SKM-1 treated with dmso at 0.1 percent for 144 hours (cell line): ENCODE measurements at regions not wholly inside any gene's neighbourhood (a gene's known extent, or its start where the extent isn't known, plus 50 kb on each side); places are given as distances from the start of the nearest gene placed in this dataset.

ENCODE experiments used
- DNase-seq: peaks from one replicate; lab custom pipeline; 2025; ENCODE audit not compliant: unreplicated experiment; lab: John Stamatoyannopoulos, UW

GRCh38 chr16:79543219-79543618 is 57.3 kb downstream of the MAF start:
- DNase-seq: no peak

GRCh38 chr16:79542237-79542774 is 58.2 kb downstream of the MAF start:
- no peak for DNase-seq

DNA sequence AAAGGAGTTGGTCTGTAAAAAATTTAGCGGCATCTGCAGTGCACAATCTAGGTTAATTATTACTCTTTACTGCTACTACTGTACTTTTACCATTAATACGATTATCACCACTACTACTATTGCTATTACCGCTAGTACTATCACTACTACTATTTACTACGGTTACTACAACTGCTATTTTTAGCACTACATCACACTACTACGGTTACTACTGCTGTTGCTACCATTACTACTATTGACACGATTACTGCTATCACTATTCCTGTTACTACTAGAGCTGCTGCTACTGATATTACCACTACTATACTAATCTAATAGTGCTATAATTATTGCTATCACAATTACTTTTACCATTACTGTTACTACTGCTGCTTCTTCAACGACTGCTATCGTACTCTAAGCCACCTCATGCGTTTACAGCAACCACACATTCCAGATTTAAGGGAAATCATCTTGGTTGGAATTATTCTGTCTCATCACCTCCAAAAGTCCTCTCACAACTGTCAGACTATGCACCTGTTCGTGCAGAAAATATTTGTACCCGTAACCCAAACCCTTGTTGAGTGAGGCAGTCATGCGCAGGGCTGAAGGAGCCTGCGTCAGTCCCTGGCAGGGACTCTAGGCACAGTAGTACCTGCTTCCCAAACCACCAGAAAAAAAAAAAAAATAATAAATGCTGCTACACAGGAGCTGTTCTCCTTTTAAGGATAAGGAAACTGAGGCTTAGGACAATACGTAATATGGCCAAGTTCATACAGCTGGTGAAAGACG is 59.5 kb downstream of the MAF start:
- DNase-seq: no peak

DNA sequence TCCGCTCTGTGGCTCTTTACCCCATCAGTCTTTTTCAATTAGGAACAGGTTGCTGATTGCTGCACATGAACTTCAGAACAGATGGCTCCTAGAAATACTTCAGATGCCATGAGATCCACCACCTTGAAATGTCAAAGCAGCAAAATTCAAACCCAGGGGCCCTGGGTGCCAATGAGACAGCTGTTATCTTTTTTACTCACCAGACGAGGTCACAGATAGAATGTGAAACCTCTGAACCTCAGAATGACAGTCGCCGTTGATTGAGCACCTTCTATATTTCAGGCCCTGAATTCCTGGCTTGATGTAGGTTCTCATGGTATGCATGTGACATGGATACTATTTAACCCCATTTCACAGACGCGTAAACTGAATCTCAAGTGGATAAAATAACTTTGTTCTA is 63.0 kb downstream of the MAF start:
- no peak for DNase-seq

DNA sequence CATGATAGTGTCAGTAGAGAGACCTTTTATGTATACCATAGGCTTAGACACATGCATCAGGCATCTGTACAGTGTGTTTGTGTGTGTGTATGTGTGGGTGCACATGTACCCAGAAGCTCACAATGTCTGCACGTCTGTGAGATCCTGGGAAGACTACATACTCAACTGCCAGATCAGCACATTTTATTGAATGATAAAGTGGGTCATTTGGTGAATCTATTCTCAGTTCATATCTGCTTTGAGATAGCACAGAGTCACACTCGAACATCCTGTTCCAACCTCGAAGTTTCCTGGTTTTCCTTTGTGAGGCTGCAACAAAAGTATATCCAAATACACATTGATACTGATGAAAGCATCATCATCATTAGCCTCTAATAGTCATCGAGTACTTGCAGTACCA is 63.6 kb downstream of the MAF start:
- DNase-seq: no peak

DNA sequence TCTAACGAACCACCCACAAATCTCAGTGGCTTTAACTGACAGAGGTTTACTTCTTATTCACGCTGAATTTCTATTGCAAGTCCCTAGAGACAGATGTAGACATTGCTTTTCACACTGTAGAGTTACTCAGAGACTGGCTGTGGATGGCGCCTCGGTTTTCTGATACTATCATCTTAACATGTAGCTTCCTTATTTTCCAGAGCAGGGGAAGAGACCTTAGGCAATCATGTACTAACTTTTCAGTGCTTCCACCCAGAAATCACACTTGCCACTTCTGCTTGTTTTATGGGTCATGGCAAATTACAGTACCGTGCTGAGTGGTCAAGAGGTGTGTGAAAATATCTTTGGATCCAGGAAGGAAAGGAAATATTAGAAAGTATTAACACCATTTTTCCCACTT is 65.4 kb downstream of the MAF start:
- peak; percentile 70 for DNase-seq

DNA sequence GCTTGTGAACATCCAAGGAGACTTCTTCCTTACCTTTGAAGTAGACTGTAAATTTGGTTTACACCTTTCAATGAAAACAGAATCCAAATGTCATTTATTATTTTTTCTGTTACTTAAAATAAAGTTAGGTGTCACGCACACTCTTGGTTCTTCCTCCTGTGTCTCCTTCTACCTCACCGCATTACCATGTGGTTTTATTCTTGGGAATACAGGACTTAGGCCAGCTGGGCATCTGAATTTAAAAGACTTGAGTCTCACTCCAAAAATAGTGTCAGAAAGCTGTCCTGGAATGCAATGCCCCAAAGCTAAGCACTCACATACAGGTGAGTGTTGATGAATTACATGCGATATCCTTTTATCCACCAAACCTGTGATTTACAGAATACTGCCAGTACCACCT is 66.4 kb downstream of the MAF start:
- DNase-seq: no peak

DNA sequence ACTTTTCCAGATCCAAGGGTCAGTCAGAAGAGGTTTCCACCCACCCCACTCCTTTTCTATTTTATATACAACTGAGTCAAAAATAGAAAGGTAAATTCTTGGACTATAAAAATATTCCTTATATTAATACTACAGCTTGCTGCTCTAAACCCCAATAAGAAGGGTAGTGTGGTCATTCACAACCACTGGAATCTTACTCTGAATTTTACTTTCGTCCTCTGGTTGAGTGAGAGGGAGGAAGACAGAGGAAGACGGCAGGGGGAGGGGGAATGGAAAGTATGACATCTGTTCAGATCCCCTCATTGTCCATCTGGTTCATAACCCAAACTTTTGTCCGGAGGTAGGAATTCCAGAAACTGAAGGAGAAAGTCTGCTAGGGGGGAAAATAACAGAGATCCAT is 67.2 kb downstream of the MAF start:
- no peak for DNase-seq

DNA sequence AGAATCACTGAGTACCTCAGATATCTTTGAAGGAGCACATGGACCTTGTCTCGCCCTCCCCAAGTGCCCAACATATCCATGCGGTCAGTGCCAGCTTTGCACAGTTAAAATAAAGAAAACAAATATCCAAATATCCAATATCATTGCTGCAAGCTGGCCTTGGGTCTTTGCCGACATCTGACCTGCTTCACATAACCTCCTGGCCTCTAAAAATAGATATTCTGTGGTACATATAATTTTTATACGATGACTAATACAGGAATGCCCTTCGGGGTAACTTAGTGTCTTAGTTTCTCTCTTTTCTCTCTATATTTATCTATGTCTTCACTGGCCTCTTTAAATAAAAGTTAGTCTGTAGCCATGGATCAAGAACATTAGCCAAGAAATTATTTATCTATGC is 67.8 kb downstream of the MAF start:
- DNase-seq: no peak

GRCh38 chr16:79532273-79532672 is 68.3 kb downstream of the MAF start:
- DNase-seq: no peak

GRCh38 chr16:79528338-79528737 is 72.2 kb downstream of the MAF start:
- no peak for DNase-seq

- no peak for DNase-seq
These were observed 76.6 kb downstream of the MAF start for GRCh38 chr16:79523971-79524370.

DNA sequence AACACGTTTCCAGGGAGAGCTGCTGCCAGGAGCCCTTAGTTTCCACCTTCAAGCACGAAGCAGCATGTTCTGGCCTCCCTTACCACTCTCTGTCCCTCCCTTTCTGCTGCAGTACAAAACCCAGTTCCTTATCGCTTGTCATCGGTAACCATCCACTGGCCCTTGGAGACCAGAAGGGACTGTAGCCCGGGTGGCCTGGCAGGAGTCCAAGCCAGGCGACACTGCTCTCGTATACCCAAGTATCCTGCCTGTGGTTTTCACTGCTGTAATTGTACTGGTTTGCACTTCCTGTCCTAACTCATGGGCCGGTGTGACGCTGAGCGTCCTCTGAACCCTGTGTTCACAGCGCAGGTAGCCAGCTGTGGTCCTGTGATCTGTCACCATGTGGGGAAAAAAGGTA is 81.1 kb downstream of the MAF start:
- peak; percentile 29 for DNase-seq

DNA sequence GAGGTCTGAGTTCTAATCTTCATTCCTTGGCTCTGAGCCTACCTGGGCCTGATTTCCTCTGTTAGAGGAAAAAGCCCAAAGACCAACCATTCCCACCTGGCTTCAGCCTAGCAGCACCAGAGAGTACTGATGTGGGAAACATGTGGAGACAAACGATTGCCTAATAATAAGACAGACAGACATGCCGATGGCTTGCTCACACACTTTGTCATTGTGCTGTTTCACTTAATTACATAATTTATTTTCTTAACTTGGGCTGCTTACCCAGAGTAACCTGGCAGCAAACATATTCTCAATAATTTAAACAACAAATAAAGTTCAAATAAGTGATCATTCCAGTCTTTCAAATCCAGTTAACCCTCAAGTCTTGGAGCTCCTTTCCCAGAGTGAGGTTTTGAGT is 83.4 kb downstream of the MAF start:
- no peak for DNase-seq

DNA sequence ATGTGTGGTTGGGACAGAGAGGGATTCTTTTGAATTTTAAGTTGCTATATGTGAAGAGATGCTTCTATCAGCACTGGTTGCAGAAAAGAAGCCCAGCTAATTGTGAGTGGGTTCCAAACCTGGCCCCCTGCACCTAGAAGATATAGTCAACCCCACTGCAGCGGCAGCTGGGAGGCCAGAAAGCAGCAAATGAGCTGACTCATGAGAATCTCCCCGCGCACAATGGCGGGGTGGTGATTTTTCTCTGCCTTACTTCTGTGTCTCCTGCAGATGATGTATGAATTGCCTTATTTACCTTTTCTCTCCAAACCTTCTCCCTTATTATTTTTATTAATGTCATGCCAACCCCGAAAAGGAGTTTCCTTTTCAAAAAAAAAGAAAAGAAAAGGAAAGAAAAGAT is 89.7 kb downstream of the MAF start:
- DNase-seq: no peak

DNA sequence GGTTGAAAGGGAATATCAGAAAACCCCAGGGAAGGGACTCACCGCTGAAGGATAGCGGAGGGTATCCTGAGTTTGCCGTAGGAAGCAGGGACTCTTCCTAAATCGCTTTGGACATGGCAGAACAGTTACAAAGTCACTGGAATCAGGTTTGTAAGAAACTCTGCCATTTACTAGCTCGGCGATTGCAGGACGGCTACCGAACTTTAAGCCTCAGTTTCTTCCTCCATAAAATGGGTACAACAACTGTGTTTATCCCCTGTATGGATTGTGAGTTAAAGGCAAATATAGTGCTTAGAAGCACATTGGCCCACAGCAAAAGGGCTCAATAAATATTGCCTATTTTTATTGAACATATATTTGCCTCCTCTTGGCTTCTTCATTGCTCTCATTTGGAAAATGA is 90.6 kb downstream of the MAF start:
- no peak for DNase-seq

- DNase-seq: peak; percentile 30
These were observed 91.3 kb downstream of the MAF start for GRCh38 chr16:79509211-79509631.

DNA sequence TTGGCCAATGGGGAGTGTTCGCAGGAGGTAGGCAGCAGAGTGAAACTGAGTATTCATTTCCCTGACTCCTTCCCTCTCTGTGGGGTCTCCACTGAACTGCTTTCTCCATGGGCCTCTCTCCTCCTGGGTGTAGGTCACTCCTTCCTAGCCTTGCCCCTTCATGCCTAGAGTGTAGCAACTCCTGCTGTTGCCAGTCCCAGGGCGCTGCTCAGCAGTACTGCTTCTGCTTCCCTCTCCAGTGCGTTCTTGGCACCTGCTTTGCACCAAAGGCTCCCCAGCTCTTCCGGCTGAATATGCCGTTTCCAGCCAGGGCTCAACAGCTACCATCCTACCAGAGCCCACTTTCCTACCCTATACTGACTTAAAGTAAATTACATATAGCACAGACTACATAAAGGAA is 92.2 kb downstream of the MAF start:
- no peak for DNase-seq

DNA sequence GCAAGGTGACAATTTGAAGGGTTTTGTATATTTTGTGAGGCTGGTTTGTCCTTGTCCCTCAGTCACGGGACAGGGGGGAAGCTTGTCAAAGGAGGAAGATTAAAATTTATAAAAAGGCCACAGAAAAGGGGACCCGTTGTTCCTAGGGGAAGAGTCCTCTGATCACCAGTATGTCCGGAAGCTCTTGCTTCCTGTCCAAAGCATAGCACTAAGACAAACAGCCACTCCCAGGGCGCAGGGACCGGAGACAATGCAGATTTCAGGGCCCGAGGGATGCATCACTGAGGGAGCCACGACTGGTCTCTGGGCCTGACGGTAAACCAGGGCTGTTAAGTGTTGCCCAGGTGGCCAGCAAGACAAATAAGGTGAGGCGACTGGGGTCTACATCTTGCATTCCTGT is 95.2 kb downstream of the MAF start:
- no peak for DNase-seq

- DNase-seq: no peak
These were observed 97.0 kb downstream of the MAF start for GRCh38 chr16:79503511-79503910.

DNA sequence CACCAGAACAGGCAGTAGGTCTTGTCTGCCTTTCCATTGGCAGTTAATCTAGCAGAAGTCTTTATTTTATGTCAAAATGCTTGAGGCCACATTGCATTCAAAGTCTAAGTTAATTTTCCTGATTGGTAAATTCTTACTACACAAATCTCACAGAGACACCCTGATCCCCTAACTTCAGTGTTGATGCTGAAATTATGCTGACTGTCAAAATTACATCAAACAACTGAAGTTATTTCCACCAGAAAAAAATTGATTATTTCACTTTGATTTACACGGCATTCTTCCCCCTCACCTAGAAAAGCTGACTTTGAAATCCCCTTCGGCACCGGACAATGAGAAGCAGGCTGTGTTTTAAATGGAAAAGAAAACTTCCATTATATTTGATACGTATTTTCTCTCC is 99.1 kb downstream of the MAF start:
- DNase-seq: no peak

GRCh38 chr16:79500866-79501265 is 99.7 kb downstream of the MAF start:
- DNase-seq: no peak

GRCh38 chr16:79500286-79500685 is 100.3 kb downstream of the MAF start:
- DNase-seq: no peak
